Stimulated activated naive CD8-positive, alpha-beta T cell treated with anti-CD3 and anti-CD28 coated beads, Interleukin-15, Interleukin-2, amounts not matched to agents 100 ng/mL and 50 ng/mL, for 24 hours (primary cell): ENCODE measurements at regions not wholly inside any gene's neighbourhood (a gene's known extent, or its start where the extent isn't known, plus 50 kb on each side); places are given as distances from the start of the nearest gene placed in this dataset.

ENCODE experiments used
- H3K27ac Mint-ChIP-seq: one replicate; pipeline ENCODE4 v1.8.0; 2021; ENCODE audit warnings: mild to moderate bottlenecking, mixed read lengths
- H3K27me3 Mint-ChIP-seq: one replicate; pipeline ENCODE4 v1.8.0; 2021; ENCODE audit warnings: mixed read lengths
- H3K36me3 Mint-ChIP-seq: one replicate; pipeline ENCODE4 v1.8.0; 2021; ENCODE audit warnings: low read depth, mixed read lengths
- H3K4me1 Mint-ChIP-seq: one replicate; pipeline ENCODE4 v1.8.0; 2021; ENCODE audit warnings: low read depth, mixed read lengths
- H3K4me3 Mint-ChIP-seq: one replicate; pipeline ENCODE4 v1.8.0; 2021; ENCODE audit warnings: mild to moderate bottlenecking, mixed read lengths
- H3K9me3 Mint-ChIP-seq: one replicate; pipeline ENCODE4 v1.8.0; 2021; ENCODE audit warnings: mixed read lengths

- Mint-ChIP-seq H3K36me3 (no peaks in the 10 kb centered on the region), H3K9me3 (no peaks in the 10 kb centered on the region), H3K4me3 (no peak overlapping the region), H3K27me3 (no peaks in the 10 kb centered on the region), H3K4me1 (no peaks in the 10 kb centered on the region), H3K27ac (no peak overlapping the region)
Observed at GRCh38 chr13:34128661-34129060, 310.7 kb downstream of the RFC3 start.

- no peaks in the 10 kb centered on the region for H3K9me3 Mint-ChIP-seq
- no peaks in the 10 kb centered on the region for H3K4me1 Mint-ChIP-seq
- H3K27me3 Mint-ChIP-seq = no peaks in the 10 kb centered on the region
- H3K4me3 Mint-ChIP-seq = no peak overlapping the region
- no peak overlapping the region for H3K27ac Mint-ChIP-seq
- no peaks in the 10 kb centered on the region for H3K36me3 Mint-ChIP-seq
Observed at GRCh38 chr13:34129436-34129835, 311.5 kb downstream of the RFC3 start.

GRCh38 chr13:34137200-34137599 is 319.3 kb downstream of the RFC3 start:
- Mint-ChIP-seq H3K9me3 (peaks cover 3% of the 10 kb centered on the region), H3K4me1 (no peaks in the 10 kb centered on the region), H3K27ac (no peak overlapping the region), H3K27me3 (peaks cover 3% of the 10 kb centered on the region), H3K36me3 (no peaks in the 10 kb centered on the region), H3K4me3 (no peak overlapping the region)

- Mint-ChIP-seq H3K4me3 (no peak overlapping the region), H3K36me3 (no peaks in the 10 kb centered on the region), H3K4me1 (no peaks in the 10 kb centered on the region), H3K27me3 (peaks cover 3% of the 10 kb centered on the region), H3K9me3 (peaks cover 3% of the 10 kb centered on the region), H3K27ac (no peak overlapping the region)
Observed at GRCh38 chr13:34139660-34140227, 321.8 kb downstream of the RFC3 start.

GRCh38 chr13:34143637-34144036 is 325.7 kb downstream of the RFC3 start:
- Mint-ChIP-seq H3K36me3 (no peaks in the 10 kb centered on the region), H3K4me3 (no peak overlapping the region), H3K4me1 (no peaks in the 10 kb centered on the region), H3K27me3 (peaks cover 2% of the 10 kb centered on the region), H3K9me3 (peaks cover 1% of the 10 kb centered on the region), H3K27ac (no peak overlapping the region)

- Mint-ChIP-seq H3K36me3 (no peaks in the 10 kb centered on the region), H3K4me3 (no peak overlapping the region), H3K4me1 (no peaks in the 10 kb centered on the region), H3K9me3 (no peaks in the 10 kb centered on the region), H3K27ac (no peak overlapping the region), H3K27me3 (no peaks in the 10 kb centered on the region)
Observed at GRCh38 chr13:34144142-34144541, 326.2 kb downstream of the RFC3 start.

- H3K27me3 Mint-ChIP-seq = no peaks in the 10 kb centered on the region
- H3K9me3 Mint-ChIP-seq = no peaks in the 10 kb centered on the region
- H3K4me3 Mint-ChIP-seq = no peak overlapping the region
- H3K4me1 Mint-ChIP-seq = no peaks in the 10 kb centered on the region
- no peak overlapping the region for H3K27ac Mint-ChIP-seq
- H3K36me3 Mint-ChIP-seq = no peaks in the 10 kb centered on the region
Observed at GRCh38 chr13:34145061-34145460, 327.1 kb downstream of the RFC3 start.

- Mint-ChIP-seq H3K27me3 (no peaks in the 10 kb centered on the region), H3K9me3 (no peaks in the 10 kb centered on the region), H3K4me1 (no peaks in the 10 kb centered on the region), H3K4me3 (no peak overlapping the region), H3K27ac (no peak overlapping the region), H3K36me3 (no peaks in the 10 kb centered on the region)
Observed at GRCh38 chr13:34148359-34148758, 330.4 kb downstream of the RFC3 start.

- H3K36me3 Mint-ChIP-seq = no peaks in the 10 kb centered on the region
- H3K4me1 Mint-ChIP-seq = peaks cover 5% of the 10 kb centered on the region
- no peak overlapping the region for H3K4me3 Mint-ChIP-seq
- no peaks in the 10 kb centered on the region for H3K9me3 Mint-ChIP-seq
- peaks cover 7% of the 10 kb centered on the region for H3K27me3 Mint-ChIP-seq
- no peak overlapping the region for H3K27ac Mint-ChIP-seq
Observed at GRCh38 chr13:34151885-34152284, 333.9 kb downstream of the RFC3 start.

- Mint-ChIP-seq H3K36me3 (no peaks in the 10 kb centered on the region), H3K4me1 (peaks cover 10% of the 10 kb centered on the region), H3K27me3 (peaks cover 10% of the 10 kb centered on the region), H3K27ac (no peak overlapping the region), H3K4me3 (no peak overlapping the region), H3K9me3 (no peaks in the 10 kb centered on the region)
Observed at GRCh38 chr13:34152409-34152808, 334.5 kb downstream of the RFC3 start.

- H3K4me1 Mint-ChIP-seq = peaks cover 12% of the 10 kb centered on the region
- H3K27ac Mint-ChIP-seq = no peak overlapping the region
- peaks cover 11% of the 10 kb centered on the region for H3K27me3 Mint-ChIP-seq
- H3K9me3 Mint-ChIP-seq = no peaks in the 10 kb centered on the region
- no peak overlapping the region for H3K4me3 Mint-ChIP-seq
- no peaks in the 10 kb centered on the region for H3K36me3 Mint-ChIP-seq
Observed at GRCh38 chr13:34152996-34153395, 335.0 kb downstream of the RFC3 start.

- no peaks in the 10 kb centered on the region for H3K36me3 Mint-ChIP-seq
- H3K27ac Mint-ChIP-seq = no peak overlapping the region
- H3K27me3 Mint-ChIP-seq = peaks cover 13% of the 10 kb centered on the region
- H3K4me1 Mint-ChIP-seq = peaks cover 12% of the 10 kb centered on the region
- no peak overlapping the region for H3K4me3 Mint-ChIP-seq
- no peaks in the 10 kb centered on the region for H3K9me3 Mint-ChIP-seq
Observed at GRCh38 chr13:34153428-34154180, 335.7 kb downstream of the RFC3 start.

GRCh38 chr13:34155931-34156607 is 338.1 kb downstream of the RFC3 start:
- no peak overlapping the region for H3K4me3 Mint-ChIP-seq
- peaks cover 7% of the 10 kb centered on the region for H3K9me3 Mint-ChIP-seq
- H3K36me3 Mint-ChIP-seq = no peaks in the 10 kb centered on the region
- H3K27ac Mint-ChIP-seq = no peak overlapping the region
- H3K4me1 Mint-ChIP-seq = peaks cover 12% of the 10 kb centered on the region
- peaks cover 23% of the 10 kb centered on the region for H3K27me3 Mint-ChIP-seq

GRCh38 chr13:34156841-34157365 is 339.0 kb downstream of the RFC3 start:
- Mint-ChIP-seq H3K36me3 (no peaks in the 10 kb centered on the region), H3K4me1 (peaks cover 12% of the 10 kb centered on the region), H3K9me3 (peaks cover 7% of the 10 kb centered on the region), H3K27ac (no peak overlapping the region), H3K4me3 (no peak overlapping the region), H3K27me3 (peaks cover 23% of the 10 kb centered on the region)

- H3K4me1 Mint-ChIP-seq = peaks cover 12% of the 10 kb centered on the region
- H3K27ac Mint-ChIP-seq = no peak overlapping the region
- H3K36me3 Mint-ChIP-seq = no peaks in the 10 kb centered on the region
- peaks cover 23% of the 10 kb centered on the region for H3K27me3 Mint-ChIP-seq
- H3K9me3 Mint-ChIP-seq = peaks cover 7% of the 10 kb centered on the region
- no peak overlapping the region for H3K4me3 Mint-ChIP-seq
Observed at GRCh38 chr13:34159946-34160345, 342.0 kb downstream of the RFC3 start.
